PC-9 (cell line): ENCODE measurements at regions not wholly inside any gene's neighbourhood (a gene's known extent, or its start where the extent isn't known, plus 50 kb on each side); places are given as distances from the start of the nearest gene placed in this dataset.

Experiments
- CTCF ChIP-seq: fragments of 200-600 bp; sonication (generic); conservative IDR thresholded peaks from 2 replicates; pipeline ENCODE4 v1.6.1; 2017; ENCODE audit warnings: mixed run types, antibody characterized with exemption, mild to moderate bottlenecking, moderate library complexity
- EZH2 ChIP-seq: fragments of 200-600 bp; sonication (generic); IDR thresholded peaks from 2 replicates; pipeline ENCODE4 v1.8.0; 2017; ENCODE audit warnings: antibody characterized with exemption, low read depth

GRCh38 chr2:175462246-175462645 lies 280.7 kb upstream of the ATP5MC3 start:
- TF ChIP-seq CTCF (no peak), EZH2 (no peak)
